Astrocyte (in vitro differentiated cells and primary cell): ENCODE measurements at regions not wholly inside any gene's neighbourhood (a gene's known extent, or its start where the extent isn't known, plus 50 kb on each side); places are given as distances from the start of the nearest gene placed in this dataset.

Source experiments
- DNase-seq: peaks from one replicate; pipeline ENCODE4 v3.0.0-alpha.2; 2010; ENCODE audit warnings: low read depth
- FAIRE-seq: peaks from 2 replicates; lab custom pipeline; 2011; peaks lifted over from hg19 to GRCh38; lab: Jason Lieb, UNC
- H2AFZ ChIP-seq: 2 replicates; pipeline ENCODE4 v1.6.0; 2012; ENCODE audit warnings: low read depth, low read length, inconsistent platforms
- H3K27ac ChIP-seq: 2 replicates; pipeline ENCODE4 v1.5.1; 2011; ENCODE audit warnings: low read depth, low read length, inconsistent platforms
- H3K27me3 ChIP-seq: 2 replicates; pipeline ENCODE4 v1.6.0; 2011; ENCODE audit warnings: low read length, inconsistent platforms; ENCODE audit not compliant: insufficient read depth
- H3K36me3 ChIP-seq: 2 replicates; pipeline ENCODE4 v1.5.1; 2011; ENCODE audit warnings: low read length, inconsistent platforms; ENCODE audit not compliant: insufficient read depth
- H3K4me1 ChIP-seq: 2 replicates; pipeline ENCODE4 v1.5.1; 2011; ENCODE audit warnings: low read length, inconsistent platforms; ENCODE audit not compliant: insufficient read depth
- H3K4me2 ChIP-seq: 2 replicates; pipeline ENCODE4 v1.6.0; 2012; ENCODE audit warnings: low read length, inconsistent platforms
- H3K4me3 ChIP-seq: 2 replicates; pipeline ENCODE4 v1.5.1; 2011; ENCODE audit warnings: low read depth, mild to moderate bottlenecking, low read length, inconsistent platforms; ENCODE audit not compliant: insufficient read depth
- H3K79me2 ChIP-seq: 2 replicates; pipeline ENCODE4 v1.6.0; 2012; ENCODE audit warnings: mild to moderate bottlenecking, low read length, inconsistent platforms; ENCODE audit not compliant: insufficient read depth
- H3K9ac ChIP-seq: 2 replicates; pipeline ENCODE4 v1.6.0; 2012; ENCODE audit warnings: mild to moderate bottlenecking, low read length, inconsistent platforms
- H3K9me3 ChIP-seq: 2 replicates; pipeline ENCODE4 v1.5.1; 2012; ENCODE audit warnings: low read depth, mild to moderate bottlenecking, low read length, inconsistent platforms; ENCODE audit not compliant: insufficient read depth
- H4K20me1 ChIP-seq: 2 replicates; pipeline ENCODE4 v1.6.0; 2012; ENCODE audit warnings: low read length, inconsistent platforms; ENCODE audit not compliant: insufficient read depth
- H3K27ac Mint-ChIP-seq: one replicate; pipeline ENCODE4 v1.8.0; 2021; ENCODE audit warnings: mild to moderate bottlenecking, mixed read lengths; ENCODE audit not compliant: unreplicated experiment
- H3K27me3 Mint-ChIP-seq: one replicate; pipeline ENCODE4 v1.8.0; 2021; ENCODE audit warnings: low read depth, mixed read lengths; ENCODE audit not compliant: unreplicated experiment
- H3K36me3 Mint-ChIP-seq: one replicate; pipeline ENCODE4 v1.8.0; 2021; ENCODE audit warnings: low read depth, mixed read lengths; ENCODE audit not compliant: unreplicated experiment
- H3K4me1 Mint-ChIP-seq: one replicate; pipeline ENCODE4 v1.8.0; 2021; ENCODE audit warnings: low read depth, mixed read lengths; ENCODE audit not compliant: unreplicated experiment
- H3K4me3 Mint-ChIP-seq: one replicate; pipeline ENCODE4 v1.8.0; 2021; ENCODE audit warnings: mild to moderate bottlenecking, moderate library complexity, mixed read lengths; ENCODE audit not compliant: unreplicated experiment
- H3K9me3 Mint-ChIP-seq: one replicate; pipeline ENCODE4 v1.8.0; 2021; ENCODE audit warnings: mild to moderate bottlenecking, mixed read lengths; ENCODE audit not compliant: unreplicated experiment
- EZH2 ChIP-seq: IDR thresholded peaks from 2 replicates; pipeline ENCODE4 v1.6.1; 2012; ENCODE audit warnings: mild to moderate bottlenecking, low read length, inconsistent platforms; ENCODE audit not compliant: insufficient read depth
- TF ChIP-seq, protein P1 (sequence below): IDR thresholded peaks from 2 replicates; pipeline ENCODE4 v1.5.1; 2011; ENCODE audit warnings: low read depth, mild to moderate bottlenecking, inconsistent platforms, low read length, moderate library complexity; ENCODE audit not compliant: insufficient read depth

- H3K27me3 Mint-ChIP-seq: no peaks in the 10 kb centered on the region
- Histone ChIP-seq H3K9ac (no peak overlapping the region), H3K4me2 (no peak overlapping the region), H3K79me2 (no peaks in the 10 kb centered on the region), H3K4me3 (no peak overlapping the region), H3K36me3 (no peaks in the 10 kb centered on the region), H3K9me3 (no peaks in the 10 kb centered on the region), H3K4me1 (no peaks in the 10 kb centered on the region), H3K27me3 (no peaks in the 10 kb centered on the region), H4K20me1 (no peaks in the 10 kb centered on the region), H3K27ac (no peak overlapping the region), H2AFZ (no peak overlapping the region)
- FAIRE-seq (no peak), DNase-seq (no peak)
- H3K27ac Mint-ChIP-seq: peak overlapping the region; percentile 31
- peaks cover 12% of the 10 kb centered on the region for H3K4me1 Mint-ChIP-seq
- H3K36me3 Mint-ChIP-seq: no peaks in the 10 kb centered on the region
- H3K4me3 Mint-ChIP-seq: no peak overlapping the region
- no peaks in the 10 kb centered on the region for H3K9me3 Mint-ChIP-seq
- no peak for TF ChIP-seq EZH2
- TF ChIP-seq, protein P1, sequence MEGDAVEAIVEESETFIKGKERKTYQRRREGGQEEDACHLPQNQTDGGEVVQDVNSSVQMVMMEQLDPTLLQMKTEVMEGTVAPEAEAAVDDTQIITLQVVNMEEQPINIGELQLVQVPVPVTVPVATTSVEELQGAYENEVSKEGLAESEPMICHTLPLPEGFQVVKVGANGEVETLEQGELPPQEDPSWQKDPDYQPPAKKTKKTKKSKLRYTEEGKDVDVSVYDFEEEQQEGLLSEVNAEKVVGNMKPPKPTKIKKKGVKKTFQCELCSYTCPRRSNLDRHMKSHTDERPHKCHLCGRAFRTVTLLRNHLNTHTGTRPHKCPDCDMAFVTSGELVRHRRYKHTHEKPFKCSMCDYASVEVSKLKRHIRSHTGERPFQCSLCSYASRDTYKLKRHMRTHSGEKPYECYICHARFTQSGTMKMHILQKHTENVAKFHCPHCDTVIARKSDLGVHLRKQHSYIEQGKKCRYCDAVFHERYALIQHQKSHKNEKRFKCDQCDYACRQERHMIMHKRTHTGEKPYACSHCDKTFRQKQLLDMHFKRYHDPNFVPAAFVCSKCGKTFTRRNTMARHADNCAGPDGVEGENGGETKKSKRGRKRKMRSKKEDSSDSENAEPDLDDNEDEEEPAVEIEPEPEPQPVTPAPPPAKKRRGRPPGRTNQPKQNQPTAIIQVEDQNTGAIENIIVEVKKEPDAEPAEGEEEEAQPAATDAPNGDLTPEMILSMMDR: no peak
These were observed 508.1 kb upstream of the MAP3K7 start for GRCh38 chr6:91094806-91095475.

DNA sequence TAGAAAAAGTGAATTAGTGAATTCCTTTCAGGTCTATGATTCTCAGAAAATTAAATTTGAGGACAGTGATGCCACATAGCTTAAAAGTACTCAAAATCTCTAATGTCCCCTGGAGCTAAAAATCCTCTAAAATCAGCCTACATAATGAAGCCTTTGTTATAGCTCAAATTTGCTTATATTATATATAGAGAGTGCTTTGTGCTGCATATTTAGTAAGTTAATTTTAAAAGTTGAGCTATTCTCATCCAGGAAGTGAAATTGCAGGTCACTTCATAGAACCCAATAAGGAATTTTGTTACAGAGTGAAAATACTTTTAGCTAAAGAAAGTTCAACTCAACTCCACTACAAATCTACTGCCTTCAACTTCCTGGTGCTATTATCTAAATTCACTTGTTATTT, 507.5 kb upstream of the MAP3K7 start:
- Mint-ChIP-seq H3K9me3 (no peaks in the 10 kb centered on the region), H3K4me1 (peaks cover 12% of the 10 kb centered on the region), H3K4me3 (no peak overlapping the region), H3K27me3 (no peaks in the 10 kb centered on the region), H3K27ac (no peak overlapping the region), H3K36me3 (no peaks in the 10 kb centered on the region)
- DNase-seq: no peak
- no peak for FAIRE-seq
- no peak overlapping the region for H3K4me2 ChIP-seq
- no peak overlapping the region for H3K27ac ChIP-seq
- H2AFZ ChIP-seq: no peak overlapping the region
- no peaks in the 10 kb centered on the region for H3K27me3 ChIP-seq
- TF ChIP-seq EZH2: no peak
- TF ChIP-seq, protein P1: no peak
- no peaks in the 10 kb centered on the region for H3K36me3 ChIP-seq
- no peaks in the 10 kb centered on the region for H3K79me2 ChIP-seq
- no peak overlapping the region for H3K4me3 ChIP-seq
- H3K9ac ChIP-seq: no peak overlapping the region
- no peaks in the 10 kb centered on the region for H3K4me1 ChIP-seq
- H3K9me3 ChIP-seq: no peaks in the 10 kb centered on the region
- H4K20me1 ChIP-seq: no peaks in the 10 kb centered on the region

GRCh38 chr6:91088976-91089375, 502.1 kb upstream of the MAP3K7 start:
- Mint-ChIP-seq H3K27ac (no peak overlapping the region), H3K9me3 (no peaks in the 10 kb centered on the region), H3K4me3 (no peak overlapping the region), H3K27me3 (no peaks in the 10 kb centered on the region), H3K36me3 (no peaks in the 10 kb centered on the region), H3K4me1 (no peaks in the 10 kb centered on the region)
- Histone ChIP-seq H3K4me2 (no peak overlapping the region), H3K4me1 (no peaks in the 10 kb centered on the region), H2AFZ (no peak overlapping the region), H3K9ac (no peak overlapping the region), H3K27me3 (no peaks in the 10 kb centered on the region), H3K27ac (no peak overlapping the region), H3K79me2 (no peaks in the 10 kb centered on the region), H4K20me1 (no peaks in the 10 kb centered on the region), H3K9me3 (no peaks in the 10 kb centered on the region), H3K4me3 (no peak overlapping the region), H3K36me3 (no peaks in the 10 kb centered on the region)
- TF ChIP-seq, protein P1: no peak
- no peak for TF ChIP-seq EZH2
- FAIRE-seq (no peak), DNase-seq (no peak)
